SK-N-SH treated with all-trans-retinoic acid at 6 μM for 48 hours (cell line): ENCODE measurements at regions not wholly inside any gene's neighbourhood (a gene's known extent, or its start where the extent isn't known, plus 50 kb on each side); places are given as distances from the start of the nearest gene placed in this dataset.

Experiments
- ATAC-seq: fragments of 200-7000 bp; cut with Tn5 transposase; 3 replicates; pipeline ENCODE4 v1.9.1; 2020; ENCODE audit warnings: mild to moderate bottlenecking, moderate library complexity
- ARNTL ChIP-seq: fragments of 450-650 bp; formaldehyde crosslinking; IDR thresholded peaks from 2 replicates; pipeline ENCODE4 v1.5.0; 2020; ENCODE audit warnings: low read depth, mild to moderate bottlenecking, moderate library complexity, borderline replicate concordance
- CSDC2 ChIP-seq: fragments of 250-450 bp; sonication (Bioruptor Pico); IDR thresholded peaks from 2 replicates; pipeline ENCODE4 v1.5.0; 2020; ENCODE audit warnings: mild to moderate bottlenecking, moderate library complexity
- ESRRG ChIP-seq: fragments of 250-450 bp; sonication (Bioruptor Pico); IDR thresholded peaks from 2 replicates; pipeline ENCODE4 v1.6.1; 2021; ENCODE audit warnings: mild to moderate bottlenecking
- GLIS3 ChIP-seq: fragments of 250-450 bp; sonication (Bioruptor Pico); IDR thresholded peaks from 2 replicates; pipeline ENCODE4 v1.5.0; 2020; ENCODE audit warnings: mild to moderate bottlenecking, moderate library complexity
- ISL1 ChIP-seq: fragments of 250-450 bp; sonication (Bioruptor Pico); IDR thresholded peaks from 2 replicates; pipeline ENCODE4 v2.1.2; 2022; ENCODE audit warnings: mild to moderate bottlenecking, moderate library complexity
- PPARA ChIP-seq: fragments of 250-450 bp; sonication (Bioruptor Pico); IDR thresholded peaks from 2 replicates; pipeline ENCODE4 v1.5.0; 2020; ENCODE audit warnings: mild to moderate bottlenecking, borderline replicate concordance
- RARB ChIP-seq: fragments of 250-450 bp; sonication (Bioruptor Pico); IDR thresholded peaks from 2 replicates; pipeline ENCODE4 v1.8.0; 2021; ENCODE audit warnings: mild to moderate bottlenecking, moderate library complexity
- SNAI2 ChIP-seq: fragments of 250-450 bp; sonication (Bioruptor Pico); IDR thresholded peaks from 2 replicates; pipeline ENCODE4 v1.5.0; 2020; ENCODE audit warnings: mild to moderate bottlenecking, moderate library complexity
- TCF4 ChIP-seq: fragments of 250-450 bp; sonication (Bioruptor Pico); IDR thresholded peaks from 2 replicates; pipeline ENCODE4 v1.8.0; 2021; ENCODE audit warnings: mild to moderate bottlenecking, moderate library complexity, borderline replicate concordance
- TOX ChIP-seq: fragments of 250-450 bp; sonication (Bioruptor Pico); IDR thresholded peaks from 2 replicates; pipeline ENCODE4 v1.8.0; 2021; ENCODE audit warnings: mild to moderate bottlenecking, moderate library complexity, borderline replicate concordance
- ZFP3 ChIP-seq: fragments of 250-450 bp; sonication (Bioruptor Pico); IDR thresholded peaks from 2 replicates; pipeline ENCODE4 v1.5.0; 2020; ENCODE audit warnings: mild to moderate bottlenecking, moderate library complexity
- ZFP30 ChIP-seq: fragments of 450-650 bp; formaldehyde crosslinking; IDR thresholded peaks from 2 replicates; pipeline ENCODE4 v1.5.0; 2022; ENCODE audit warnings: mild to moderate bottlenecking, moderate library complexity
- ZNF565 ChIP-seq: fragments of 450-650 bp; formaldehyde crosslinking; conservative IDR thresholded peaks from 2 replicates; pipeline ENCODE4 v1.5.0; 2020; ENCODE audit warnings: low read depth, mild to moderate bottlenecking, moderate library complexity
- ZNF8 ChIP-seq: fragments of 450-650 bp; formaldehyde crosslinking; IDR thresholded peaks from 2 replicates; pipeline ENCODE4 v1.5.0; 2020; ENCODE audit warnings: mild to moderate bottlenecking, moderate library complexity
- TF ChIP-seq, protein P1 (sequence below): fragments of 250-450 bp; sonication (Bioruptor Pico); IDR thresholded peaks from 2 replicates; pipeline ENCODE4 v1.5.1; 2020; ENCODE audit warnings: low read depth, mild to moderate bottlenecking, moderate library complexity
- TF ChIP-seq, protein P2 (sequence below): fragments of 250-450 bp; sonication (Bioruptor Pico); IDR thresholded peaks from 2 replicates; pipeline ENCODE4 v1.8.0; 2021; ENCODE audit warnings: low read depth, mild to moderate bottlenecking, moderate library complexity, borderline replicate concordance
- TF ChIP-seq, protein P3 (sequence below): fragments of 250-450 bp; sonication (Bioruptor Pico); IDR thresholded peaks from 2 replicates; pipeline ENCODE4 v1.8.0; 2020; ENCODE audit warnings: mild to moderate bottlenecking, moderate library complexity, borderline replicate concordance
- TF ChIP-seq, protein P4 (sequence below): fragments of 250-450 bp; sonication (Bioruptor Pico); IDR thresholded peaks from 2 replicates; pipeline ENCODE4 v1.5.0; 2020; ENCODE audit warnings: mild to moderate bottlenecking, moderate library complexity

DNA sequence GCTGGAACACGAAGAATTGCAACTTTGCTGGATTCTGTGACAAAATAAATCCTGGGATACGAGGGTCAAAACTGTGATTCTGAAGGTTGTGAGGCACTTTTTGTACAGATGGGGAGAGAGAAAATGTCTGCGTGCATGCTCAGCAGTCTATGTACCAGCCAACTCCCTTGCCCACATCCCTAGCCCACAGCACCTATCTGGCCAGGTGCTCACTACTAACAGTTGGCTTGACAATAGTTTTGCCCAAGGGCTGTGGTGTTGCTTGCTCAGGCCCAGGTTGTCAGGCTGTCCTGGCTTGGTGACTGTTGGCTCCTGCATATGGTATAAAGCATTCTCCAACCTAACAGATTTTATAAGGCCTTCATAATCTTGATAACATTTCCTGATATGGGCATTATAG, 102.0 kb downstream of the DMRT2 start:
- TF ChIP-seq, protein P1, sequence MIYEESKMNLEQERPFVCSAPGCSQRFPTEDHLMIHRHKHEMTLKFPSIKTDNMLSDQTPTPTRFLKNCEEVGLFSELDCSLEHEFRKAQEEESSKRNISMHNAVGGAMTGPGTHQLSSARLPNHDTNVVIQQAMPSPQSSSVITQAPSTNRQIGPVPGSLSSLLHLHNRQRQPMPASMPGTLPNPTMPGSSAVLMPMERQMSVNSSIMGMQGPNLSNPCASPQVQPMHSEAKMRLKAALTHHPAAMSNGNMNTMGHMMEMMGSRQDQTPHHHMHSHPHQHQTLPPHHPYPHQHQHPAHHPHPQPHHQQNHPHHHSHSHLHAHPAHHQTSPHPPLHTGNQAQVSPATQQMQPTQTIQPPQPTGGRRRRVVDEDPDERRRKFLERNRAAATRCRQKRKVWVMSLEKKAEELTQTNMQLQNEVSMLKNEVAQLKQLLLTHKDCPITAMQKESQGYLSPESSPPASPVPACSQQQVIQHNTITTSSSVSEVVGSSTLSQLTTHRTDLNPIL, result no peak
- TF ChIP-seq, all 23 proteins: peak for 0
- ATAC-seq, result no peak

DNA sequence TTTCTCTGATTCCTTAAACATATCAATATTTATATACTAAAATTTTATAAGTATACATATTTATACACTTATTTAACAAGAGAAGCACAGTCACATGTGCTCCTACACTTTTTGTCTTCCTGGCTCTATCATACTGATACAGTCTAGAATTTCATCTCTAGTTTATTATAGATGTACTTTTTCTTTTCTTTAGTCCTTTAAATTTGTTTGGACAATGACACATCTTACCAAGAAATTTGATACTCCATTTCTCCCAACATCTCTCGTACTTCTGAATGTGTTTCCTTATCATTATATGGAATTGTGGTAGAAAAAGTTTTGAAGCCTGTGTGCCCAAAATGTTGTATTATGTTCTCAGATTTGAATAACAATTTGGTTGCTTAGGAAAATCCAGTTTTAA, 104.6 kb downstream of the DMRT2 start:
- ATAC-seq, result no peak
- TF ChIP-seq RARB (CRISPR knock-in tag) (no peak), TCF4 (CRISPR knock-in tag) (no peak), PPARA (CRISPR knock-in tag) (no peak), ZFP3 (CRISPR knock-in tag) (no peak), GLIS3 (CRISPR knock-in tag) (no peak), ISL1 (CRISPR knock-in tag) (no peak), ESRRG (CRISPR knock-in tag) (no peak), TOX (CRISPR knock-in tag) (no peak), SNAI2 (CRISPR knock-in tag) (no peak), ZNF8 (CRISPR knock-in tag) (no peak)
- TF ChIP-seq, all 23 proteins: peak for 0

DNA sequence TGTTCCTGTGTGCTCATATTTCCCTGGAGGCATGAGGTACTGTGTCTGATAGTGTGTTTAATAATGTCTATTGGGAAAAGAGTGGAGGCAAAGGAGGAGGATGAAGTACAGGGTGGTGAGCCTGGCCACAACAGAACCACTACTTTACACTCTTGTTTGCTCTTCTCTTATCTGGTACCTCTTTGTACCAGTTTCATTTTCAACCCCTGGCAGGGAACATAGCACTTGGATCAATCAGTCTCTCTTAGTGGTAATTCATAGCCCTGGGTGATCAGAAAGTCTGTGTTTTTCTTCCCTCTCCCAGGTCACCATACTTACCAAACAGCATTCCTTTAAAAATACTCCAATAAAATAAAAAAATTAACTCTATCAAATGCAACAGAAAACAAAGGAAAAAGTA, 105.4 kb downstream of the DMRT2 start:
- no peak for TF ChIP-seq CSDC2 (CRISPR knock-in tag)
- TF ChIP-seq, protein P2, sequence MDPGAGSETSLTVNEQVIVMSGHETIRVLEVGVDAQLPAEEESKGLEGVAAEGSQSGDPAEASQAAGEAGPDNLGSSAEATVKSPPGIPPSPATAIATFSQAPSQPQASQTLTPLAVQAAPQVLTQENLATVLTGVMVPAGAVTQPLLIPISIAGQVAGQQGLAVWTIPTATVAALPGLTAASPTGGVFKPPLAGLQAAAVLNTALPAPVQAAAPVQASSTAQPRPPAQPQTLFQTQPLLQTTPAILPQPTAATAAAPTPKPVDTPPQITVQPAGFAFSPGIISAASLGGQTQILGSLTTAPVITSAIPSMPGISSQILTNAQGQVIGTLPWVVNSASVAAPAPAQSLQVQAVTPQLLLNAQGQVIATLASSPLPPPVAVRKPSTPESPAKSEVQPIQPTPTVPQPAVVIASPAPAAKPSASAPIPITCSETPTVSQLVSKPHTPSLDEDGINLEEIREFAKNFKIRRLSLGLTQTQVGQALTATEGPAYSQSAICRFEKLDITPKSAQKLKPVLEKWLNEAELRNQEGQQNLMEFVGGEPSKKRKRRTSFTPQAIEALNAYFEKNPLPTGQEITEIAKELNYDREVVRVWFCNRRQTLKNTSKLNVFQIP (CRISPR knock-in tag), result no peak
- TF ChIP-seq GLIS3 (CRISPR knock-in tag), result no peak
- TF ChIP-seq RARB (CRISPR knock-in tag), result no peak
- no peak for TF ChIP-seq ZFP30 (CRISPR knock-in tag)
- ATAC-seq, result no peak

DNA sequence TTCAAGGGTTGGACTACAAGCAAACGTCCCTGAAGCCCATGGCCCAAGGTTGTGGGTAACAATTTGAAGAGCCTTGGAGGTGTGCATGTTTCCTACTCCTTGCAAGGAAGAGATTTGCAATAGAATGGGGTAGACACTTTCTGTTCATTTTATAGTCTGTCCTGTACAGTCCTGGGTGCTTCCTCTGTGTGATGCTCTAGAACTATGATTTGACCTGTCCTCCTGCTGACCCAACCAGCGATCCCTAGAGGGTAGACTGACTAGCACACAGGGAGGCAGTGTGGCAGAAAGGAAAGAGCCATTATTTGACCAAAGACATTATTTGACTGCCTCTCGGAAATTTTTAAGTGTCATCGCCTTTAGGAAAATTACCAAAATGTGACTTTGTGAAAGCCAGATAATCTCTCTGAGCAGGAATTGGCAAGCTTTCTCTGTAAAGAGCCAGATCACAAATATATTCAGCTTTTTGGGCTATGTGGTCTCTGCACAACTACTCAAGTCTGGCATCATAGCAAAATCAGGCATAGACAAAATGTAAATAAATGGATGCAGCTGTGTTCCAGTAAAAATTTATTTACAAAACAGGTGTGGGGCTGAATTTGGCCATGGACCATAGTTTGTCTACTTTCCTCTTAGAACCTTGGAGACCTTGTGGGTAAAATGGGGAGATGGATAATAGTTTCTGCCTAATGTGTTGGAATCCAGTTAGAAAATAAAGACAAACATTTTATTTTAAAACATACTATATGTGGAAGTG, 106.8 kb downstream of the DMRT2 start:
- no peak for TF ChIP-seq PPARA (CRISPR knock-in tag)
- TF ChIP-seq, protein P2 (CRISPR knock-in tag), result no peak
- no peak for TF ChIP-seq TOX (CRISPR knock-in tag)
- TF ChIP-seq GLIS3 (CRISPR knock-in tag), result no peak
- no peak for TF ChIP-seq ARNTL
- no peak for TF ChIP-seq SNAI2 (CRISPR knock-in tag)
- TF ChIP-seq, protein P3, sequence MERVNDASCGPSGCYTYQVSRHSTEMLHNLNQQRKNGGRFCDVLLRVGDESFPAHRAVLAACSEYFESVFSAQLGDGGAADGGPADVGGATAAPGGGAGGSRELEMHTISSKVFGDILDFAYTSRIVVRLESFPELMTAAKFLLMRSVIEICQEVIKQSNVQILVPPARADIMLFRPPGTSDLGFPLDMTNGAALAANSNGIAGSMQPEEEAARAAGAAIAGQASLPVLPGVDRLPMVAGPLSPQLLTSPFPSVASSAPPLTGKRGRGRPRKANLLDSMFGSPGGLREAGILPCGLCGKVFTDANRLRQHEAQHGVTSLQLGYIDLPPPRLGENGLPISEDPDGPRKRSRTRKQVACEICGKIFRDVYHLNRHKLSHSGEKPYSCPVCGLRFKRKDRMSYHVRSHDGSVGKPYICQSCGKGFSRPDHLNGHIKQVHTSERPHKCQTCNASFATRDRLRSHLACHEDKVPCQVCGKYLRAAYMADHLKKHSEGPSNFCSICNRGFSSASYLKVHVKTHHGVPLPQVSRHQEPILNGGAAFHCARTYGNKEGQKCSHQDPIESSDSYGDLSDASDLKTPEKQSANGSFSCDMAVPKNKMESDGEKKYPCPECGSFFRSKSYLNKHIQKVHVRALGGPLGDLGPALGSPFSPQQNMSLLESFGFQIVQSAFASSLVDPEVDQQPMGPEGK (CRISPR knock-in tag), result no peak
- no peak for TF ChIP-seq ZNF565
- TF ChIP-seq, protein P4, sequence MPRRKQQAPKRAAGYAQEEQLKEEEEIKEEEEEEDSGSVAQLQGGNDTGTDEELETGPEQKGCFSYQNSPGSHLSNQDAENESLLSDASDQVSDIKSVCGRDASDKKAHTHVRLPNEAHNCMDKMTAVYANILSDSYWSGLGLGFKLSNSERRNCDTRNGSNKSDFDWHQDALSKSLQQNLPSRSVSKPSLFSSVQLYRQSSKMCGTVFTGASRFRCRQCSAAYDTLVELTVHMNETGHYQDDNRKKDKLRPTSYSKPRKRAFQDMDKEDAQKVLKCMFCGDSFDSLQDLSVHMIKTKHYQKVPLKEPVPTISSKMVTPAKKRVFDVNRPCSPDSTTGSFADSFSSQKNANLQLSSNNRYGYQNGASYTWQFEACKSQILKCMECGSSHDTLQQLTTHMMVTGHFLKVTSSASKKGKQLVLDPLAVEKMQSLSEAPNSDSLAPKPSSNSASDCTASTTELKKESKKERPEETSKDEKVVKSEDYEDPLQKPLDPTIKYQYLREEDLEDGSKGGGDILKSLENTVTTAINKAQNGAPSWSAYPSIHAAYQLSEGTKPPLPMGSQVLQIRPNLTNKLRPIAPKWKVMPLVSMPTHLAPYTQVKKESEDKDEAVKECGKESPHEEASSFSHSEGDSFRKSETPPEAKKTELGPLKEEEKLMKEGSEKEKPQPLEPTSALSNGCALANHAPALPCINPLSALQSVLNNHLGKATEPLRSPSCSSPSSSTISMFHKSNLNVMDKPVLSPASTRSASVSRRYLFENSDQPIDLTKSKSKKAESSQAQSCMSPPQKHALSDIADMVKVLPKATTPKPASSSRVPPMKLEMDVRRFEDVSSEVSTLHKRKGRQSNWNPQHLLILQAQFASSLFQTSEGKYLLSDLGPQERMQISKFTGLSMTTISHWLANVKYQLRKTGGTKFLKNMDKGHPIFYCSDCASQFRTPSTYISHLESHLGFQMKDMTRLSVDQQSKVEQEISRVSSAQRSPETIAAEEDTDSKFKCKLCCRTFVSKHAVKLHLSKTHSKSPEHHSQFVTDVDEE (CRISPR knock-in tag), result no peak
- ATAC-seq, result no peak
